DND-41 (cell line): ENCODE measurements at regions not wholly inside any gene's neighbourhood (a gene's known extent, or its start where the extent isn't known, plus 50 kb on each side); places are given as distances from the start of the nearest gene placed in this dataset.

ENCODE experiments used
- EZH2 ChIP-seq: IDR thresholded peaks from 3 replicates; pipeline ENCODE4 v1.6.1; 2012; ENCODE audit warnings: borderline replicate concordance, low read depth, mild to moderate bottlenecking, moderate library complexity, low read length, inconsistent platforms; ENCODE audit not compliant: severe bottlenecking
- TF ChIP-seq, protein P1 (sequence below): IDR thresholded peaks from 2 replicates; pipeline ENCODE4 v1.5.1; 2012; ENCODE audit warnings: borderline replicate concordance, low read length, moderate library complexity, mild to moderate bottlenecking; ENCODE audit not compliant: poor library complexity, severe bottlenecking; ENCODE audit errors: extremely low read depth

DNA sequence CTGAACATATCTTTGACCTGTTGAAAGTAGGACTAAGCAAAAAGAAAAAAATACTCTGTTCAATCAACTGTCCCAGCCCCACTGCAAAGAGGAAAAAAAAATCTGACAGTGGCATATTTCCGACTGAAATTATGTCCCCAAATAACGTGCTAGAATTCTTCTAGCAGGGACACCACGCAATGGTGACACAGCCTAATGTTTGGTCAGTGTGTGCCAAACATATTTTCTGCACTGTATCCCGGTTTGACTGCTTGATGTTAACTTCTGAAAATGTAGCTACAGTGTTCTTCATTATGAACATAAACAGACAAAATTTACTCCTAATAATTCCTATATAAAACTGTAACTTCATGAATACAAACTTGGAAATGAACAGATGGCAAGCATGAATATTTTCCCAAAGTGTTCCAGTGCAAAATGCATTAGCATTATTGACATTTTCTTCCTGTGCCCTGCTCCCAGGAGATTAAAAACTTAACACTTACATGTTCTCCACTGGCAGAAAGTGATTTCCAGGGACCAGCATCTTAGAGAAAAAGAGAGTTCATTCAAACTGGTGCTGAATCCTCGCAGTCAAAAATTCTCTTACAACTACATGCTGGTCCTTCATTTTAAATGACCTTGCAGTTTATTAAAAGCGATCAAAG is 72.4 kb upstream of the SYT1 start:
- TF ChIP-seq, protein P1, sequence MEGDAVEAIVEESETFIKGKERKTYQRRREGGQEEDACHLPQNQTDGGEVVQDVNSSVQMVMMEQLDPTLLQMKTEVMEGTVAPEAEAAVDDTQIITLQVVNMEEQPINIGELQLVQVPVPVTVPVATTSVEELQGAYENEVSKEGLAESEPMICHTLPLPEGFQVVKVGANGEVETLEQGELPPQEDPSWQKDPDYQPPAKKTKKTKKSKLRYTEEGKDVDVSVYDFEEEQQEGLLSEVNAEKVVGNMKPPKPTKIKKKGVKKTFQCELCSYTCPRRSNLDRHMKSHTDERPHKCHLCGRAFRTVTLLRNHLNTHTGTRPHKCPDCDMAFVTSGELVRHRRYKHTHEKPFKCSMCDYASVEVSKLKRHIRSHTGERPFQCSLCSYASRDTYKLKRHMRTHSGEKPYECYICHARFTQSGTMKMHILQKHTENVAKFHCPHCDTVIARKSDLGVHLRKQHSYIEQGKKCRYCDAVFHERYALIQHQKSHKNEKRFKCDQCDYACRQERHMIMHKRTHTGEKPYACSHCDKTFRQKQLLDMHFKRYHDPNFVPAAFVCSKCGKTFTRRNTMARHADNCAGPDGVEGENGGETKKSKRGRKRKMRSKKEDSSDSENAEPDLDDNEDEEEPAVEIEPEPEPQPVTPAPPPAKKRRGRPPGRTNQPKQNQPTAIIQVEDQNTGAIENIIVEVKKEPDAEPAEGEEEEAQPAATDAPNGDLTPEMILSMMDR: no peak
- TF ChIP-seq EZH2: no peak
